Globus pallidus (tissue), 1 donor: ENCODE measurements at regions not wholly inside any gene's neighbourhood (a gene's known extent, or its start where the extent isn't known, plus 50 kb on each side); places are given as distances from the start of the nearest gene placed in this dataset.
"Not testable (repeated sequence)": the region's sequence is repeated elsewhere in the genome, so short reads cannot be mapped to it uniquely, and the experiment has no call there.

ENCODE experiments used
- DNase-seq: peaks from one replicate; pipeline ENCODE4 v3.0.0-alpha.2; 2015; ENCODE audit warnings: low spot score

DNA sequence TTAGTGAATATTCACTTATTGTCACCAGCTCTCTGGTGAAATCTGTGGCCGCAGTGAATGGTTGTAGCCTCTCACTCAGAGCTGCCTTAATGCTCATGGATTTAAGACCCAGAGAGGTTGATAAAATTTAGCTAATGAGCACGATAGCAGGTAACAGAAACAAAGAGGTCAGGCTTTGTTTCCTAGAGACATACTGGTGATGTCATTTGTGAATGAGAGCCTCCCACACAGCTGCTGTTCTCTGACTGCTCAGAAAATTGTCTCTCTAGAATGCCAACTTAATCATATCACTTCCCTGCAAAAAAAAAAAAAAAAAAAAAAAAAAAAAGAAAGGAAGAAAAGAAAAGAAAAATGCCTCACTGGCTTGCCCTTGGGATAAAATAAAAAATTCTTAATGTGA, 411.7 kb upstream of the MYT1L start:
- no peak for DNase-seq

DNA sequence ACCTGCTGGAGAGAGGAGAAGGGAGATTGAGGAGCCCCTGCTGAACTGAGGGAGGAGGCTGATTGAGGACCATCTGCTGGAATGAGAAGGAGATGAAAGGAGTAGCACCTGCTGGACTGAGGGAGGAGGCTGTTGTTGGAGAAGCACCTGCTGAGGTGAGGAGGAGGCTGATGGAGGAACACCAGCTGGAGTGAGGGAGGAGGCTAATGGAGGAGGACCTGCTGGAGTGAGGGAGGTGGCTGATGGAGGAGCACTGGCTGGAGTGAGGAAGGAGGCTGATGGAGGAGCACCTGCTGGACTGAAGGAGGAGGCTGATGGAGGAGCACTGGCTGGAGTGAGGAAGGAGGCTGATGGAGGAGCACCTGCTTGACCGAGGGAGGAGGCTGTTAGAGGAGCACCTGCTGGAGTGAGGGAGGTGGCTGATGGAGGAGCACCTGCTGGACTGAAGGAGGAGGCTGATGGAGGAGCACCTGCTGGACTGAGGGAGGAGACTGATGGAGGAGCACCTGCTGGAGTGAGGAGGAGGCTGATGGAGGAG, 409.2 kb upstream of the MYT1L start:
- no peak for DNase-seq

DNA sequence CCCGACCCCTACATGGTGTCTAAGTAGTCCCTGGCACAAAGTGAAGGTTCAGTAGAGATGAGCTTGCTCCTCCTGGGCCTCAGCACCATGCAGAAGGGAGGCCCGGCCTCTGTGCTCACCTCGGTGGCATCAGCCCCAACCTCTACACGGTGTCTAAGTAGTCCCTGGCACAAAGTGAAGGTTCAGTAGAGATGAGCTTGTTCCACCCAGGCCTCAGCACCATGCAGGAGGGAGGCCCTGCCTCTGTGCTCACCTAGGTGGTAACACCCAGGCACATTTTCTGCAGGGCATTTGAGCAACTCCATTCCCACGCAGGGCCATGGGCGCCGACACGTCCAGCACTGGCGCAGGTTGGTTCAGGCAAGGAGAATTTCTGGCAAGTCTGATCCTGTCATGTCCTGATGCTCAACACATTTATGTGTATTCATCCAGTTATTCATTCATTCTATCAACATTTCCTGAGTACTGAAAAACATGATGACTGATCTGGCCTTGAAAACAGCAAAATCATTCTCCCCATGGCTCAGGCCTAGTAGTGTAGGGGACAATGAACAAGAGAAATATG, 408.2 kb upstream of the MYT1L start:
- no peak for DNase-seq

DNA sequence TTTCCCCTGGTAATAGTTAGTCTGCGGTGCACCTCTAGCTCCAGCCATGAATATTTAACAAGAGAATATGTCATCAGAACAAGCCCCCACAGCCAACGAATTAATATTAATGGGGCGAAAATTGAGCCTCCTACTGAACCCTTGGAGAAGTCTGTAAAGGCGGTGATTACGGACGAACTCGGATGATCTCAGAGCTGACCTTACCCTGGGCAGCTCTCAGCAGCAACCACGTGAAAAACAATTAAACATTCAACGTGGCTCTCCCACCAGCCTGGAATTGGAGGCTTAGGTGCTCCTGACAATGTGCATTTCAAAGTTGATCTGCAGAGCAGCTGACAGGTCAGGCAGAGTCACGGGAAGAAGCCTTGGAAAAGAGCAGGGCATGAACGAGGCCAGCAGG, 407.6 kb upstream of the MYT1L start:
- no peak for DNase-seq

DNA sequence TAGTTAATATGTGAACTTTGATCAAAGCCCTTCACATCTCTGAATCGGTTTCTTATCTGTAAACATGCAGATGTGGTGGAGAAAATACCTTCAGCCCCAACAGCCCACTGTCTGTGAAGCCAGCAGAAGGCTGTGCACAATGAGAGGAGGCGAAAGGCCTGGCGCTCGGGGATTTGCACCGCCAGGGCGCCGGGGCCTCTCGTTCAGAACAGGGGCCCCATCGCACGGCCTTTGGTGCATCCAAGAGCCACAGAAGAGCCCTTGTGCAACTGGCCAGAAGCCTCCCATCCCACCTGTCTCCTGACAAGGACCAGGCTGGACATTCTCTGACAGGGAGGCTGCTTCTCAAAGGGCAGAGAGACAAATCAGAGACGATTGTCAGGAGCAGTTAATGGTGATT, 407.2 kb upstream of the MYT1L start:
- DNase-seq = no peak

DNA sequence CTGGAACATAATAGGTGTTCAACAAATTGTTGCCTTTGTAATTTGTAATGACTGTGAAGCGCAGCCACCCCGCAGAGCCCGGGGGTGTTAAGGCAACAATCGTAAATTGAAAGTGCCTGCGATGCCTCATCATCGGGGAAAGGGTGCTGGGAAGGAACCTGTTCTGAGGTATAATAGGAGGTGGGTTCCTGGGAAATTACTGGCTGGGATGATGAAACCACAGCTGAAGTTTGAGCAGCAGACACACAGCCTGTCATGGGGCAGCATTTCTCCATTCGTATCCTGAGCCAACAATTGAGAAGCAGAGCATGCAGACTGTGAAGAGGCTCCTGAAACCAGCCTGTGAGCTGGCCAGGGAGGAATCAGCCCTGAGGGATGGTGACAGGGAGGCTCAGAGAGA, 404.0 kb upstream of the MYT1L start:
- no peak for DNase-seq

DNA sequence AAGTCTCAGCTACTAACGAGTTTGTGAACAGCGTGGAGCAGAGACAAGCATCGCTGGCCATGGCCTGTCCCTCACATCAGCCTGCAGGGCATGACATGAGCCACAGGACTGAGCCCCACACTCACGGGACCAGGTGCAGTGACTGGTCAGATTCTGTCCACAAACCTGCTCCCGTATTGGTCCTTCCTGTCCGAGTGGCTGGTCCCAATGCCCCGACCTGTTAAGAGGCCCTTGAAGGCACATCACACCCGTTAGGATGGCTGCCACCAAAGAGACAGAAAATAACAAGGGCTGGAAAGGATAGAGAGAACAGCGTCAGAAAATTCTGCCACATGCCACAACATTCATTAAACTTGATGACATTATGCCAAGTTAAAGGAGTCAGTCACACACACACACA, 403.2 kb upstream of the MYT1L start:
- DNase-seq = no peak

DNA sequence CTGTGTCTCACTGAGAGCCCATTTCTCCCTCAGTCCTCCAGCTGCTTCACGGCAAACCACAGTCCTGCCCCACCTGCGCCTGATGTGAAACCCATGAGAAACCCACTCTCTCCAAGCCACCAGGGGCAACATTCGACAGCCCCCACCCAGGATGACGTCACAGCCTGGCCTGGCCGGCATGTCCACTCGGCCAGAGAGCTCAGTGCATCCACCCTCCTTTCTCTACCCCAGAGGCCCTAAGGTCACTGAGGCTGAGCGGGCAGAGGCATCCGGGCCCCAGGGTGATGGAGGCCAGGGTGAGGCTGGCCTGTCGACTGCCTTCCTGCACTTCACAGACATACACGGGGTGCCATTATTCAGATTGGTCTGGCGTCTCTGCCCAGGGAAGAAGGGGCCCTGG, 402.7 kb upstream of the MYT1L start:
- DNase-seq = no peak

DNA sequence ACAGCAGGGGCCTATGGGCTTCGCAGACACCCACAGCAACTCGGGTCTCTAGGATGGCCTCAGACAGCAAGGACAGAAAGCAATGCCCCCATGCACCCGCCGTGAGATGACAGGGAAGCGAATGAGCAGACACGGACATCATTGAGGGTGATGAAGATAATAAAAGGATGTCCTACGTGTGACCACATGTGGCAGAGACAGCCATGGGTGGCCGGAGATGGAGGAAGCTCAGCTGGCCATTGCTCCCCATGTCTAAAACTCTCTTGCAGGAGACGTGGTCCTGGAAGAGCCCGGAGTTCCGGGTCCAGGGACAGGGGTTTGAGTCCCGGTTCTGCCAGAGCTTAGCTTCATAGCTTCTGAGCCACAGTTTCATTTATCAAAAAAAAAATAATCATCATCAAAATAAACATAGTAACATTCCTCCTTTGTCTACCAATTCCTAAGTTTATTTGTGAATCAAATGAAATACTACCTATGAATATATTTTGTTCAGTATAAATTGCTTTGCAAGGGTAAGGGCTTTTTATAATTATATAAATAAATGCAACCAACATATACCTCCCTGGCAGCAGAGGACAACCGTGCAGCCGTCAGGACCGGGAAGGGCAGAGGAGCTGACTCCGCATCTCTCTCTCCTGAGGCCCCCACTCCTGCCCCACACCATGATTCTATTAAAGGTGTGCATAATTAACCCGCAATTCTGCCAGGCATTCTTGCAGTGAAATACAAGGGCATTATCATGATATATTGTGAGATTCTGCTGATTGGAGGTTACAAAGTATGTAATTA, 401.4 kb upstream of the MYT1L start:
- DNase-seq = no peak

DNA sequence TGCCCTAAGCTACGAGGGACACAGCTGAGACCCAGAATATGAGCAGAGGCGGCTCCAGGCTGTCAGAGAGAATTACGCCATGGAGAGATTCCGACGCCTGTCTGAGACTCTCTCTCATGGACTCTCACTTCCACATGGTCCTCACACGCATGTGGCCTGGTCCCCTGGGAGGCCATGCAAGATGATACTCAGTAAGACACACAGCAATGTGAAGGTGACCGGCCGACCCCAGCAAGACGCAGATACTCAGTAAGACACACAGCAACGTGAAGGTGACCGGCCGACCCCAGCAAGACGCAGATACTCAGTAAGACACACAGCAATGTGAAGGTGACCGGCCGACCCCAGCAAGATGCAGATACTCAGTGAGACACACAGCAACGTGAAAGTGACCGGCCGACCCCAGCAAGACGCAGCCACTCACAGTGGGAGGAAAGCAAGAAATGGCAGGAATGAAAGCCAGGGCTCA, 400.8 kb upstream of the MYT1L start:
- DNase-seq = no peak

DNA sequence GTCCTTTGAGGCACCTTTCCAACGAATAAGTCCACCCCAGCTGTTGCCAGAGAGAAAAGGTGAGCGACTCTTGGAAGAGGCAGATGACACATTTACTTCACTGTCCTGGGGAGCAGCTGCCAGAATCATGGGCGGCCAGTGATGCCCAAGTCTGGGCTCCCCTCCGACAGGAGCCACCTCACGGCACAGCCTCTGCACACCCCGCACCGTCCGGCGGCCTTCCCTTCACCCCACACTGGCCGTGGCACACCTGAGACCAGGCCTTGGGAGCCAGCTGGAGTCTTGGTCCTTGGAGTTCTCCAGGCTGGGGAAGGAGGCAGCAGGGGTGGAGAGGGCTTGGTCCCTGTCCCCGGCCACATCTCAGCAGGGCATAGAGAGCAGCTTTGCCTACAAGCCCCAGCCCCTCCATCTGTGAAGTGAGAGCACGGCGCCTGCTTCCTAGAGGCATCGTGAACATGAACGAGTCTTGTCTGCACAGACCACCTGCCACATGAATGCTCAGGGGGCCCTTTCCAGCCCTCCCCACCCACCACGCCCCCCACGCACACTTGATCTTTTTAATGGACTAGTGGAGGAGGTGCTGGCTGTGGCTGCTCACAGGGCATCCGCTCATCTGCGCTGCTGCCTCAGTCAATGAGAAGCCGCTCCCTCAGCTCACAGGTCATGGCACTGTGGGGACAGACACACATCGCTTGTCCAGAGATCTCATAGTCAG, 400.2 kb upstream of the MYT1L start:
- DNase-seq = no peak

DNA sequence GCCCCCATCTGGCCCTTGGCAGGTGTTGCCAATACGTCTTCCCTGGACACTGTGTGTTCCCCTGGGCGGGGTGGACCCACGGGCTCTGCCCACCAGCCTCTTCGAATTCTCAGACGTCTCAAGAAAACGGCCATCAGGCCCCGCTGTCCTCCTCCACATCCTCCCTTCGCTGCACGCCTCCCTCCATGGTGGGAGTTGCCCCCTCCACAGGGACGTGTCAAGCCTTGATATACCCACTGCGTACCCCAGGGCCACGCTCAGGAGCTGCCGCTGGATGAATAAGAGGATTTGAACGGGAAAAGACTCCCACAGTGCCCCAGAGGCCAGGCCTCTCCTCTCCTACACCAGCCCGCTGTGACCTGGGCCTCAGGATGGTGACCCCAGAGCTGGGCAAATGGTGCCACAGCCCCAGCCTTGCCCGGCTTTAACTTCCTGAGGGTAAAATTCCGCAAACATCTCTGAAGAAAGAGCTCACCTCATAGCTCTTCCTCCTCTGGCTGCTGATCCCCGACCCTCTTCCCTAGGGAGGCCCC, 399.3 kb upstream of the MYT1L start:
- DNase-seq = no peak

DNA sequence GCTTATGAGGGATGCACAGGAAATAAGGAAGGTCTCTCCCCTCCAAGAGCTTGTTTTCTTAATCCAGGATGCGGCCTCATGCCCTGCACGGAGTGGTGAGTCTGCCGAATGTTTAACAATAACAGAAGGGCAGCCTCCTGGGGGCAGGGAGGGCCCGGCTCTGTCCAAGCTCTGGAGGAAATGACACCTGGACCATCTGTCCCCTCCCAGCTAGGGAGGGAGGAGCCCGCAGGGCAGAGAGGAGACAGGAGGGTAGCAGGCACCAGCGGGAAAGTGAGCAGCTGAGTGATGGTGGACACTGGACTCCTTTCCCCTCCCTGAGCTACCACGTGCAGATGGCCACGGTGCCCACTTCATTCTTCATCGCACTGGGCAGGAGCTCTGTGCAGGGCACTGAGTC, 398.2 kb upstream of the MYT1L start:
- DNase-seq = no peak

DNA sequence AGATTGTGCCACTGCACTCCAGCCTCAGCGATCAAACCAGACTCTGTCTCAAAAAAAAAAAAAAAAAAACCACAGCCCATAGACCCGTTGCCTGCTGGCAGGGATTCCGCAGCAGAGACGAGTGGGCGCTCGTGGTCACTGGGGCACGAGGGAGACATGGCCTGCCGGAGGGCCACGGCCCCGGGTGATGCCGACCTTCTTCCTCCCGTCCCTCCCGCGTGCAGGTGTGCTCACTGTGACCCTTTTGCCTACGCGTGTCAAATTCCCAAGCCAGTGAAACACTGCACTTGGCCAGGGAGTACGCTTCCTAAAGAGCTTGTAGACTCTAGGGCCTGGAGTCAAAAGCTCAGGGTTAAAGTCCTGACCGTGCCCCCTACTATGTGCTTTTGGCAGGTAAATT, 397.6 kb upstream of the MYT1L start:
- DNase-seq = no peak

DNA sequence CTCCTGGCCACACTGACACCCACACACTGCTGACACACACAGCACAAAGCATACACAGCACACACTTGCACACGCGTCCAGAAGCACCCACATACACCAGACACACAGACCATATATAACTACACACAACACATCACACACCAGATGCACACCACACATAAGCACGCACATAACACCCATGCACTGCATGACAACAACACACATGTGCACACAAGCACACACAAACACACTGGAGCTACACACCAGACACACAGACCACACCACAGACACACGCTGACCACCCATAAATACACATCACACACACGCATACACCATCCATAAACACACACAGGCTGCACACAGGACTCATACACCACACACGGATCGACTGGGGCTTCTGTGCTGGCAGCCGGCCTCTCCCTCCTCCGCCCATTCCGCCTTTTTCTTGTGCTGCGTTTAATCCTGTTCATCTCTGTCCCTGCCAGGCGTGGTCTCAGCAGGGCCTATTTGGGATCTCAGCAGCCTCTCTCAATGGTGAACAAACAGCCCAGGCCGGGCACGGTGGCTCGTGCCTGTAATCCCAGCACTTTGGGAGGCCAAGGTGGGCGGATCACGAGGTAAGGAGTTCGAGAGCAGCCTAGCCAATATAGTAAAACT, 396.9 kb upstream of the MYT1L start:
- no peak for DNase-seq

DNA sequence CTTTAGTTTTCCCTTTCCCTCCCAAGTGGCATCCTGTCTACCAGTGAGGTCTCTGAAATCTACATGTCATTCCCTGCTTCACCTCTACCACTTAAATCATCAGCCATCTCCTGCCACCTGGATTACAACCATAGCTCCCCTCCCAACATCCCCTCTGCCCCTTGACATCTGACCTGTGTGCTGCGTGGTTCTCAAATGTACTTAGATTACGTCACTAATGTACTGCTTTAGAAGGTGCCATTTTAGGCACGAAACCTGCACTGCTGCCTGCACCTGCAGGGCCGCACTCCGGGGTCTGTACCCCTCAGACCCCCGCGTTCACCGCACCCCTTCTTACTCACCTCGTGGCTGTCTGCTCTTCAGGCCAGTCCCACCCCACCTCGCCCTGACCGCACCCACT, 395.1 kb upstream of the MYT1L start:
- DNase-seq = no peak

DNA sequence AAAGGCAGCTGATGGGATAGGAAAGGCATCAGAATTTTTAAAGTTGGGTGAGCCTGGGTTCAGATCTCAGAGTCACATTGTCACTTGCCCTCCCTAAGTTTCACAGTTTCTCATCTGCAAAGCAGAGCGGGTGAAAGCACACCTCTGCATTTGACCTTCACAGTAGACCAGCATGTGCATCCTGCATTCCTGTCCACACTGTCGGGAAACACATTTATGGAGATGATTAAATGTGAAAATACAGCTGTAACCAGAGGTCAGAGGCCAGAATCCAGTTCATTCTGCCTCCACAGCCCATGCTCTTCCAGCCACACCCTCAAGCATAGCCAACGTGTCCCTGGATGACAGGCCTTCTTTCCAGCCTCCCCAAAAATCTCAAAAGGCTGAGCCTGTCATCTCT, 392.0 kb upstream of the MYT1L start:
- no peak for DNase-seq

DNA sequence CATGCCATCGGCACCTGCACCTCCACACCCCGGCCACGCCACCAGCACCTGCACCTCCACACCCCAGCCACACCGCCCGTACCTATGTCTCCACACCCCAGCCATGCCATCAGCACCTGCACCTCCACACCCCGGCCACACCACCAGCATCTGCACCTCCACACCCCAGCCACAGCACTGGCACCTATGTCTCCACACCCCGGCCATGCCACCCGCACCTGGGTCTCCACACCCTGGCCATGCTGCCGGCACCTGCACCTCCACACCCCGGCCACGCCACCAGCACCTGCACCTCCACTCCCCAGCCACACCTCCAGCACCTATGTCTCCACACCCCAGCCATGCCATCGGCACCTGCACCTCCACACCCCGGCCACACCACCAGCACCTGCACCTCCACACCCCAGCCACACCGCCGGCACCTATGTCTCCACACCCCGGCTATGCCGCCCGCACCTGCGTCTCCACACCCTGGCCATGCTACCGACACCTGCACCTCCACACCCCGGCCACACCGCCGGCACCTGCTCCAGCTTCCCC, 390.3 kb upstream of the MYT1L start:
- no peak for DNase-seq

DNA sequence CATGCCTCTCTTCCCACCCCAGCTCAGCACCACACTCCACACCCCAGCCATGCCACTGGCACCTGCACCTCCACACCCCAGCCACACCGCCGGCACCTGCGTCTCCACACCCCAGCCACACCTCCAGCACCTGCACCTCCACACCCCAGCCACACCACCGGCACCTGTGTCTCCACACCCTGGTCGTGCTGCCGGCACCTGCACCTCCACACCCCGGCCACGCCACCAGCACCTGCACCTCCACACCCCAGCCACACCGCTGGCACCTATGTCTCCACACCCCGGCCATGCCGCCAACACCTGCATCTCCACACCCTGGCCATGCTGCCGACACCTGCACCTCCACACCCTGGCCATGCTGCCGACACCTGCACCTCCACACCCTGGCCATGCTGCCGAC, 389.7 kb upstream of the MYT1L start:
- not testable (repeated sequence) for DNase-seq

DNA sequence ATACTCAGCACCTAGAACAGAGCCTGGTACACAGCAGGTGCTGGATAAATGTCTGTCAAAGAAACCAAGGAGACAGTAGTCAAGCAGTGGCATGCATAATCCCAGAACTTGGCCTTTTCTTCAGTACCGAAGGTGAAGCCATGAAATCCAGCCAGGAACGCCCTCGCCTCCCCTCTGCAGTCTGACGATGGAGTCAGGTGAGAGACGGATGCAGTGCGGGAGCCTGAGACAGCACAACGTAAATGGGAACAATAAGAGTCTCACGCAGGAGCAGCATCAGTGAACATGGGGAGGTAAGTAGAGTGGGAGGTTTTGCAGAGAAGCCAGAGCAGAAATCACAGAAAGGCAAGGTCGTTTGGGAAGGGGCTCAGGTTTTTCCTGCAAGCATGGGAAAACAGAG, 389.3 kb upstream of the MYT1L start:
- no peak for DNase-seq

DNA sequence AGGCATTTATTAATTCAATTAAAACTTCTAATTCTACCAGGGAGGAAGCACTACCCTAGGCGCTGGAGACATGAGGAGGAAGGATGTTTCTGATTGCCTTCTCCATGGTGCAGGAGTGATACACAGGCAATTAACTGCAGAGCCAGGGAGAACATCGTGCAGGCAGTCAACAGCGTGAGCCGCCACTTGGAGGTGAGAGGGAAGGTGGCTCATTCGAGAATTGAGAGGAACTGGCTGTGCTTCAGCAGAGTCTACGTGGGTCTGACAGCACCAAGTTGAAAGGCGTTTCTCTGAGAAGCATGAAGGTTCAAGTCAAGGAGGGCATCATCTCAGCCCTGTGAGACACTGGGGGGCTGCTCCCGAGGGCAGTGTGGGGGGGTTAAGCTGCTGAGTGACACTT, 388.7 kb upstream of the MYT1L start:
- no peak for DNase-seq

DNA sequence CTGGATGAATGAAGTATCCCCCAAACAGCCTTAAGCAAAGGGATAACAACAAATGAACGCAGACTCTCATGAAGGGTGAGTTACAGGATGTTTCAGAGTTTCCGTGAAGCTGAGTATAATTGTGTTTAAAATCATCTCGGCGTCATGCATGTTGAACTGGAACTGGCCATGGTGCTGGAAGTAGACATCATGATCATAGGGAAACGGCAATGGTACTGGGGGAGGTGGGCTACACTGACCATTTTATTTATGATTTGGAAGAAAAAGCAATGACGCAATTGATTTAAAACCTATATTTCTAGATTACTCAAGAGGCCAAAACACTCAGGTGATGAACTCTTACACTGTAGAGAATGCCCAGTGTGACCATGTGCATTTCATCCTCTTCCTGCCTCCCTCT, 387.9 kb upstream of the MYT1L start:
- no peak for DNase-seq
